ENCODE measurements at regions not wholly inside any gene's neighbourhood (a gene's known extent, or its start where the extent isn't known, plus 50 kb on each side); places are given as distances from the start of the nearest gene placed in this dataset.

- Histone ChIP-seq H3K36me3 (no peaks in the 10 kb centered on the region), H3K4me2 (no peak overlapping the region), H3K27ac (no peak overlapping the region), H3K27me3 (no peaks in the 10 kb centered on the region), H3K4me3 (no peak overlapping the region), H3K9ac (no peak overlapping the region), H4K20me1 (no peaks in the 10 kb centered on the region), H3K4me1 (no peaks in the 10 kb centered on the region), H3K9me3 (no peaks in the 10 kb centered on the region)
- no peak for TF ChIP-seq Cebpa-rat (IDR thresholded peaks at IDR 0.05)
Measured at GRCh38 chr18:61006687-61007224, 326.5 kb upstream of the CDH20 start.

- Histone ChIP-seq H3K9ac (no peak overlapping the region), H3K36me3 (no peaks in the 10 kb centered on the region), H3K4me3 (no peak overlapping the region), H3K27ac (no peak overlapping the region), H3K27me3 (no peaks in the 10 kb centered on the region), H3K4me1 (no peaks in the 10 kb centered on the region), H3K9me3 (no peaks in the 10 kb centered on the region), H3K4me2 (no peak overlapping the region), H4K20me1 (no peaks in the 10 kb centered on the region)
- no peak for TF ChIP-seq Cebpa-rat (IDR thresholded peaks at IDR 0.05)
Measured at GRCh38 chr18:61019338-61020301, 313.6 kb upstream of the CDH20 start.

GRCh38 chr18:61025596-61025995, 307.6 kb upstream of the CDH20 start:
- H3K9ac ChIP-seq = no peak overlapping the region
- no peaks in the 10 kb centered on the region for H3K27me3 ChIP-seq
- TF ChIP-seq Cebpa-rat (IDR thresholded peaks at IDR 0.05) = no peak
- no peak overlapping the region for H3K4me2 ChIP-seq
- H3K27ac ChIP-seq = no peak overlapping the region
- H3K36me3 ChIP-seq = no peaks in the 10 kb centered on the region
- H3K4me3 ChIP-seq = no peak overlapping the region
- H3K9me3 ChIP-seq = no peaks in the 10 kb centered on the region
- H3K4me1 ChIP-seq = no peaks in the 10 kb centered on the region
- H4K20me1 ChIP-seq = no peaks in the 10 kb centered on the region

GRCh38 chr18:61031626-61032025, 301.6 kb upstream of the CDH20 start:
- Histone ChIP-seq H3K9ac (no peak overlapping the region), H3K27ac (no peak overlapping the region), H4K20me1 (no peaks in the 10 kb centered on the region), H3K4me3 (no peak overlapping the region), H3K27me3 (no peaks in the 10 kb centered on the region), H3K4me1 (no peaks in the 10 kb centered on the region), H3K4me2 (no peak overlapping the region), H3K36me3 (no peaks in the 10 kb centered on the region), H3K9me3 (no peaks in the 10 kb centered on the region)
- no peak for TF ChIP-seq Cebpa-rat (IDR thresholded peaks at IDR 0.05)

GRCh38 chr18:61034580-61034979, 298.6 kb upstream of the CDH20 start:
- no peaks in the 10 kb centered on the region for H3K9me3 ChIP-seq
- TF ChIP-seq Cebpa-rat (IDR thresholded peaks at IDR 0.05) = no peak
- H3K9ac ChIP-seq = no peak overlapping the region
- no peaks in the 10 kb centered on the region for H3K4me1 ChIP-seq
- no peaks in the 10 kb centered on the region for H3K27me3 ChIP-seq
- H3K27ac ChIP-seq = no peak overlapping the region
- no peak overlapping the region for H3K4me2 ChIP-seq
- no peak overlapping the region for H3K4me3 ChIP-seq
- no peaks in the 10 kb centered on the region for H4K20me1 ChIP-seq
- H3K36me3 ChIP-seq = no peaks in the 10 kb centered on the region

- H3K27me3 ChIP-seq = no peaks in the 10 kb centered on the region
- no peak overlapping the region for H3K9ac ChIP-seq
- H4K20me1 ChIP-seq = no peaks in the 10 kb centered on the region
- no peaks in the 10 kb centered on the region for H3K9me3 ChIP-seq
- H3K4me1 ChIP-seq = no peaks in the 10 kb centered on the region
- no peak overlapping the region for H3K4me3 ChIP-seq
- H3K27ac ChIP-seq = no peak overlapping the region
- H3K4me2 ChIP-seq = no peak overlapping the region
- TF ChIP-seq Cebpa-rat (IDR thresholded peaks at IDR 0.05) = no peak
- H3K36me3 ChIP-seq = no peaks in the 10 kb centered on the region
Measured at GRCh38 chr18:61039251-61039650, 294.0 kb upstream of the CDH20 start.

GRCh38 chr18:61047794-61048193, 285.4 kb upstream of the CDH20 start:
- H3K4me1 ChIP-seq = no peaks in the 10 kb centered on the region
- H3K27ac ChIP-seq = no peak overlapping the region
- H3K36me3 ChIP-seq = no peaks in the 10 kb centered on the region
- TF ChIP-seq Cebpa-rat (IDR thresholded peaks at IDR 0.05) = no peak
- no peaks in the 10 kb centered on the region for H4K20me1 ChIP-seq
- no peak overlapping the region for H3K4me2 ChIP-seq
- no peak overlapping the region for H3K9ac ChIP-seq
- H3K9me3 ChIP-seq = no peaks in the 10 kb centered on the region
- no peak overlapping the region for H3K4me3 ChIP-seq
- no peaks in the 10 kb centered on the region for H3K27me3 ChIP-seq

GRCh38 chr18:61057443-61057842, 275.8 kb upstream of the CDH20 start:
- no peak overlapping the region for H3K4me3 ChIP-seq
- H3K9ac ChIP-seq = no peak overlapping the region
- TF ChIP-seq Cebpa-rat (IDR thresholded peaks at IDR 0.05) = no peak
- no peaks in the 10 kb centered on the region for H4K20me1 ChIP-seq
- no peak overlapping the region for H3K27ac ChIP-seq
- H3K27me3 ChIP-seq = no peaks in the 10 kb centered on the region
- H3K4me1 ChIP-seq = no peaks in the 10 kb centered on the region
- no peaks in the 10 kb centered on the region for H3K36me3 ChIP-seq
- H3K9me3 ChIP-seq = no peaks in the 10 kb centered on the region
- H3K4me2 ChIP-seq = no peak overlapping the region

GRCh38 chr18:61062258-61062657, 271.0 kb upstream of the CDH20 start:
- no peaks in the 10 kb centered on the region for H3K27me3 ChIP-seq
- H3K9ac ChIP-seq = no peak overlapping the region
- H3K27ac ChIP-seq = no peak overlapping the region
- no peaks in the 10 kb centered on the region for H3K36me3 ChIP-seq
- no peak overlapping the region for H3K4me2 ChIP-seq
- no peak for TF ChIP-seq Cebpa-rat (IDR thresholded peaks at IDR 0.05)
- no peak overlapping the region for H3K4me3 ChIP-seq
- no peaks in the 10 kb centered on the region for H3K4me1 ChIP-seq
- no peaks in the 10 kb centered on the region for H4K20me1 ChIP-seq
- no peaks in the 10 kb centered on the region for H3K9me3 ChIP-seq

GRCh38 chr18:61064911-61065310, 268.3 kb upstream of the CDH20 start:
- Histone ChIP-seq H3K4me3 (no peak overlapping the region), H3K27ac (no peak overlapping the region), H4K20me1 (no peaks in the 10 kb centered on the region), H3K9ac (no peak overlapping the region), H3K4me2 (no peak overlapping the region), H3K36me3 (no peaks in the 10 kb centered on the region), H3K9me3 (no peaks in the 10 kb centered on the region), H3K4me1 (no peaks in the 10 kb centered on the region), H3K27me3 (no peaks in the 10 kb centered on the region)
- no peak for TF ChIP-seq Cebpa-rat (IDR thresholded peaks at IDR 0.05)
